DND-41 (cell line): ENCODE measurements at regions not wholly inside any gene's neighbourhood (a gene's known extent, or its start where the extent isn't known, plus 50 kb on each side); places are given as distances from the start of the nearest gene placed in this dataset.

Experiments used
- ATAC-seq: fragments of 200-7000 bp; cut with Tn5 transposase; 3 replicates; pipeline ENCODE4 v1.9.1; 2021; ENCODE audit warnings: low read depth; ENCODE audit not compliant: insufficient read depth
- DNase-seq: peaks from one replicate; pipeline ENCODE4 v3.0.0-alpha.2; 2020
- H2AFZ ChIP-seq: 2 replicates; pipeline ENCODE4 v1.6.0; 2012; ENCODE audit warnings: low read depth, low read length
- H3K27ac ChIP-seq: 2 replicates; pipeline ENCODE4 v1.5.1; 2012; ENCODE audit warnings: low read length, inconsistent platforms
- H3K27me3 ChIP-seq: fragments of 200-600 bp; sonication (generic); 2 replicates; pipeline ENCODE4 v1.6.0; 2012; ENCODE audit warnings: low read length, mild to moderate bottlenecking, inconsistent platforms; ENCODE audit not compliant: insufficient read depth, poor library complexity
- H3K36me3 ChIP-seq: 2 replicates; pipeline ENCODE4 v1.5.1; 2012; ENCODE audit warnings: low read length, inconsistent platforms; ENCODE audit not compliant: insufficient read depth
- H3K4me1 ChIP-seq: 2 replicates; pipeline ENCODE4 v1.5.1; 2012; ENCODE audit warnings: mild to moderate bottlenecking, low read length; ENCODE audit not compliant: insufficient read depth
- H3K4me2 ChIP-seq: 2 replicates; pipeline ENCODE4 v1.6.0; 2012; ENCODE audit warnings: mild to moderate bottlenecking, moderate library complexity, low read length, inconsistent platforms; ENCODE audit not compliant: insufficient read depth
- H3K4me3 ChIP-seq, 2 experiments: fragments of 200-600 bp in 1 of 2; shearing (Covaris generic) in 1 of 2; 2 replicates each; pipeline ENCODE4 v1.5.1; 2012 to 2016; ENCODE audit warnings: inconsistent platforms in 2 of 2, low read length in 2 of 2, mild to moderate bottlenecking in 2 of 2, low read depth in 1 of 2, moderate library complexity in 1 of 2
- H3K79me2 ChIP-seq: 2 replicates; pipeline ENCODE4 v1.6.0; 2012; ENCODE audit warnings: low read length, inconsistent platforms; ENCODE audit not compliant: insufficient read depth
- H3K9ac ChIP-seq: 2 replicates; pipeline ENCODE4 v1.6.0; 2012; ENCODE audit warnings: low read depth, mild to moderate bottlenecking, inconsistent platforms, low read length, moderate library complexity
- H3K9me3 ChIP-seq: 2 replicates; pipeline ENCODE4 v1.5.1; 2012; ENCODE audit warnings: low read length, moderate library complexity, mild to moderate bottlenecking, inconsistent platforms; ENCODE audit not compliant: insufficient read depth, severe bottlenecking
- H4K20me1 ChIP-seq: 2 replicates; pipeline ENCODE4 v1.6.0; 2012; ENCODE audit warnings: low read length; ENCODE audit not compliant: insufficient read depth
- CTCF ChIP-seq: IDR thresholded peaks from 2 replicates; pipeline ENCODE4 v1.5.1; 2012; ENCODE audit warnings: borderline replicate concordance, low read length, moderate library complexity, mild to moderate bottlenecking; ENCODE audit not compliant: poor library complexity, severe bottlenecking; ENCODE audit errors: extremely low read depth
- EZH2 ChIP-seq: IDR thresholded peaks from 3 replicates; pipeline ENCODE4 v1.6.1; 2012; ENCODE audit warnings: borderline replicate concordance, low read depth, mild to moderate bottlenecking, moderate library complexity, low read length, inconsistent platforms; ENCODE audit not compliant: severe bottlenecking

DNA sequence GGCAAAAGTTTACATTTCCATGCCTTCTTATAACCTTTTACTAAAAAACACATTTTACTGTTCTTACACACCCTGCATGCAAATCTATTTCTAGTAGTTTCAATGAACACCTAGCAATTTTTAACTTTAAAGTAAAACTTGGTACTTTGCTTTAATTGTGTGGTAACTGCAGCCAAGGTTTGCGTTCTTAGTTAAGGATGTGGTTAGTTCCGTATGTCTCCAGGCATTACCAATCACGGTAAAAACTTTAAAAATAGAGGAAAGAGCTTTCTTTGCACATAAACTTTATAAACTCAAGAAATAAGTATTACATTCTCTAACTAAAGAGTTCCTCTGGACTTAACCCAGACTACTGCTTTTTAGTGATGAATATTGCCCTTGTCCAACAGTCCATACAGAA lies 795.2 kb downstream of the SLC16A7 start:
- ATAC-seq (no peak), DNase-seq (no peak)
- Histone ChIP-seq H3K36me3 (no peaks in the 10 kb centered on the region), H3K9me3 (no peaks in the 10 kb centered on the region), H3K27ac (no peak overlapping the region), H3K9ac (no peak overlapping the region), H3K4me3 (no peak overlapping the region), H3K4me1 (no peaks in the 10 kb centered on the region), H3K4me2 (no peak overlapping the region), H2AFZ (no peak overlapping the region), H3K79me2 (no peaks in the 10 kb centered on the region), H4K20me1 (no peaks in the 10 kb centered on the region), H3K27me3 (no peaks in the 10 kb centered on the region)
- TF ChIP-seq CTCF (no peak), EZH2 (no peak)

- no peaks in the 10 kb centered on the region for H3K9me3 ChIP-seq
- no peaks in the 10 kb centered on the region for H3K79me2 ChIP-seq
- no peak for ATAC-seq
- no peak for DNase-seq
- H3K27ac ChIP-seq: no peak overlapping the region
- no peaks in the 10 kb centered on the region for H3K4me1 ChIP-seq
- no peak overlapping the region for H3K9ac ChIP-seq
- H3K27me3 ChIP-seq: no peaks in the 10 kb centered on the region
- no peak overlapping the region for H3K4me2 ChIP-seq
- H2AFZ ChIP-seq: no peak overlapping the region
- no peaks in the 10 kb centered on the region for H3K36me3 ChIP-seq
- no peaks in the 10 kb centered on the region for H4K20me1 ChIP-seq
- H3K4me3 ChIP-seq: no peak overlapping the region
- TF ChIP-seq EZH2 (no peak), CTCF (no peak)
Observed at GRCh38 chr12:60391791-60392190, 796.0 kb downstream of the SLC16A7 start.

- Histone ChIP-seq H3K4me1 (no peaks in the 10 kb centered on the region), H3K9me3 (no peaks in the 10 kb centered on the region), H2AFZ (no peak overlapping the region), H3K27ac (no peak overlapping the region), H3K27me3 (no peaks in the 10 kb centered on the region), H4K20me1 (no peaks in the 10 kb centered on the region), H3K4me3 (no peak overlapping the region), H3K36me3 (no peaks in the 10 kb centered on the region), H3K9ac (no peak overlapping the region), H3K79me2 (no peaks in the 10 kb centered on the region), H3K4me2 (no peak overlapping the region)
- DNase-seq (no peak), ATAC-seq (no peak)
- TF ChIP-seq EZH2 (no peak), CTCF (no peak)
Observed at GRCh38 chr12:60393093-60393492, 797.3 kb downstream of the SLC16A7 start.

DNA sequence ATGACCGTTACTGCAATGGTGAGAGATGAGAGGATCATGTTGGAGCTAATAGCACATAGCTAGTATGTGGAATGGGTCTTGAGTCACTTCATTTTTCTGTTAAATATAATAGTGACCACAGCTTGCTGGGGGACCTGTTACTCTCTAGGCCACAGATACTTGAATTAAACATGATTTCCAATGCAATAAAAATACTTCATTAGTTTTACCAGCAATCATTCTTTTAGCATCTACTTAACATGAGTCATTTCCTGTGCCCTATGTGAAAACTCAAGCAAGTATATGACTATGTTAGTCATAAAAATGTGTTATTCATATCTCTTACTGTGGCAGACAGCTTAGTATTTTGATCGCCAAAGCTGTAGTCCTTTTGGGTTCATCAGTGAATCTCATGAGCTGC lies 798.8 kb downstream of the SLC16A7 start:
- ATAC-seq (no peak), DNase-seq (no peak)
- Histone ChIP-seq H3K27me3 (no peaks in the 10 kb centered on the region), H2AFZ (no peak overlapping the region), H3K9ac (no peak overlapping the region), H3K36me3 (no peaks in the 10 kb centered on the region), H3K79me2 (no peaks in the 10 kb centered on the region), H3K27ac (no peak overlapping the region), H3K4me3 (no peak overlapping the region), H3K9me3 (no peaks in the 10 kb centered on the region), H3K4me2 (no peak overlapping the region), H4K20me1 (no peaks in the 10 kb centered on the region), H3K4me1 (no peaks in the 10 kb centered on the region)
- TF ChIP-seq EZH2 (no peak), CTCF (no peak)
